GM21619 (cell line): ENCODE measurements at regions not wholly inside any gene's neighbourhood (a gene's known extent, or its start where the extent isn't known, plus 50 kb on each side); places are given as distances from the start of the nearest gene placed in this dataset.
"Not testable (repeated sequence)": the region's sequence is repeated elsewhere in the genome, so short reads cannot be mapped to it uniquely, and the experiment has no call there.

Source experiments
- ATAC-seq: cut with Tn5 transposase; IDR thresholded peaks from one replicate; pipeline ENCODE4 v1.9.1; 2021; ENCODE audit not compliant: unreplicated experiment

DNA sequence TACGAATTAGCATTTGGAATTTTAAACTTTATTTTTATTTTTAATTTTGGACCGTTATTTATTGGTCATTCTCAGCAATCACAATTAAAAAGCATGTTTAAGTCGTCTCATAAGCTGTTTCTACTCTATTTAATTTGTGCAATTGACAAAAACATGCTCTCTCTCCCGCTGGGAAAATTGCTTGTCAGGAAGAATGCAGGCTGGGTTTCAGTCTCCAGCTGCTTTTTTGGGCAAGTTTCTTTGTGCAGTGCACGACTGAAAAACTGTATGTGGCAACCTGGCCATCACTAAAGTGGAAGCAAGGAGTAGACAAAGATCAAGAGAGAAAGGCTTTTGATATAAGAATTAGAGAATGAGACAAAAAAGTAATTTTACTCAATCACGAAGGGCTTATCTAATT is 941.5 kb upstream of the MDGA2 start:
- no peak for ATAC-seq

DNA sequence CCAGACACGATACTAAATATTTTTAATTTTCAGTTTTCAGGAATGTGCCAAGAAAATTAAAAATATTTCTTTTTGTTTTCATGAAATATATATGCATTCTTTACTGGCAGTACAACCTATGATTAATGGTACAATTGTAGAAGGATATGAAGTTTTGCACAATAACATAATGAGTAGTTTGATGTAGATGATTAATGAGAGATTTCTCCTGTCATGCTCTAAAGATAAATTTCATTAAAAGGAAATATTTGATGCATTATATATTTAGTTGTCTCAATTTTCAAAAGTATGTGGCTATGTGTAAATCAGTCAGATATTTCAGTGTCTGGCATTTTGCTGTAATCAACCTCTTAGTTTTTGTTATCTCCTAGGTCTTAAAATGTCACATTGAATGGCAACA is 940.2 kb upstream of the MDGA2 start:
- no peak for ATAC-seq

DNA sequence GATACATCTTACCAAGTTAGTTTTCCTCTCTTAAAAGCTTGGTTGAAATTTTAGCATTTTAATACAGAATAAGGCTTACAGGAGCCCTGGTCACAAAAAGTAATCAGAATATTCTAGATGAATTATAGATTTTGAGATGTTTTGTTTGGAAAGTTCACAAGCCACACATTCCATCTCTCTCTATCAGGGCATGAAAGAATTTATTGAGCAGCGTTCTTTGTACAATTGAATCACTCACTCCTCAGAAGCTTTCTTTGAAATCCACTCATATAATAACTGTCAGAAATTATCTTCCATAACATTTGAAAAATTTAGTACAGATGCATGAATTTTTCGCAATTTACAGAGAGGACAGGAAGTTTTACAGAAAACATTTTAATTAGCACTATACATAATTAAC is 938.6 kb upstream of the MDGA2 start:
- ATAC-seq: no peak

DNA sequence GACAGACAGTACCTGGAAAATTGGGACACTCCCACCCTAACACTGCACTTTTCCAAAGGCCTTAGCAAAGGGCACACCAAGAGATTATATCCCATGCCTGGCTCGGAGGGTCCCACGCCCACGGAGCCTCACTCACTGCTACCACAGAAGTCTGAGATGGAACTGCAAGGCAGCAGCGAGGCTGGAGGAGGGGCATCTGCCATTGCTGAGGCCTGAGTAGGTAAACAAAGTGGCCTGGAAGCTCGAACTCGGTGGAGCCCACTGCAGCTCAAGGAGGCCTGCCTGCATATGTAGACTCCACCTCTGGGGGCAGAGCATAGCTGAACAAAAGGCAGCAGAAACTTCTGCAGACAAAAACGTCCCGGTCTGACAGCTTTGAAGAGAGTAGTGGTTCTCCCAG is 931.6 kb upstream of the MDGA2 start:
- ATAC-seq: not testable (repeated sequence)

GRCh38 chr14:48598458-48598857 is 923.1 kb upstream of the MDGA2 start:
- ATAC-seq: no peak

GRCh38 chr14:48586099-48586498 is 910.7 kb upstream of the MDGA2 start:
- no peak for ATAC-seq

- ATAC-seq: peak; percentile 80
Observed at GRCh38 chr14:48584031-48584430, 908.6 kb upstream of the MDGA2 start.

GRCh38 chr14:48582938-48583337 is 907.5 kb upstream of the MDGA2 start:
- peak; percentile 52 for ATAC-seq

GRCh38 chr14:48580692-48581091 is 905.3 kb upstream of the MDGA2 start:
- ATAC-seq: no peak

DNA sequence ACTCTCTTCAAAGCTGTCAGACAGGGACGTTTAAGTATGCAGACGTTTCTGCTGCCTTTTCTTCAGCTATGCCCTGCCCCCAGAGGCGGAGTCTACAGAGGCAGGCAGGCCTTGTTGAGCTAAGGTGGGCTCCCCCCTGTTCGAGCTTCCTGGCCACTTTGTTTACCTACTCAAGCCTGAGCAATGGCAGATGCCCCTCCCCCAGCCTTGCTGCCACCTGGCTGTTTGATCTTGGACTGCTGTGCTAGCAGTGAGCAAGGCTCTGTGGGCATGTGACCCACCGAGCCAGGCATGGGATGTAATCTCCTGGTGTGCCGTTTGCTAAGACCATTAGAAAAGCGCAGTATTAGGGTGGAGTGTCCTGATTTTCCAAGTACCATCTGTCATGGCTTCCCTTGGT is 900.4 kb upstream of the MDGA2 start:
- ATAC-seq: no peak

DNA sequence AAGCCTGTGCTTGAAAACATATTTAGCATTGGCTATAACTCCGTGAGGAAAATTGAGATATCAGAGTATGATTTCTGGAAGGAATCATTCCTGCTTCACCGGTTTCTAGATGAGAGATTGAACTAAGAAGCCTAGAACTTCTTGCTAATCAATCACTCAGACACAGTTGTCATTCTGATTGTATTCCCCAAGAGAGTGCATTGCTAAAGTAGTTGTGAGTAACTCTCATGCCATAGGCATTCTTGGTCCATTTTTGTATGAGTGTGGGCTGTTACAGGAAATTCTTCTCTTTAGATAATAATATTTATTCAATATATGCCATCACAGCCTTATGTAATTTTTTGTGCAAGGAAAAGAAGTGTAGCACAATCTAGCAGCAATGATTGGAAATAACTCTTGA is 893.3 kb upstream of the MDGA2 start:
- ATAC-seq: no peak

DNA sequence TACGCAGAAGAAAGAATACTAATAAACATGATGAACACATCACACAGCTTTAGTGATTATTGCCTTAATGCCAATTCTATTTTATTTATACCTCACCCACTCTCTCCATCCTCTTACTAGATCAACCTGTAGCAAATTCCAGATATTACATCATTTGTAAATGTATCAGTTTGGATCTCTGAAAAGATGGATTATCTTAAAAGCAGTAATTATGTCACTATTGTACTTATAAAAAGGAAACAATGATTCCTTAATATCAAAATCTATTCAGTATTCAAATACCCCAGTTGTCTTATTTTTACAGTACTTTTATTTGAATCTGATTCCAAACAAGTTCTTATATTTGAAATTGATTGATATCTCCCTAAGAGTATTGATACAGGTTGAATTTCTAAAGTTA is 892.8 kb upstream of the MDGA2 start:
- no peak for ATAC-seq

- ATAC-seq: no peak
Observed at GRCh38 chr14:48563489-48563888, 888.1 kb upstream of the MDGA2 start.

GRCh38 chr14:48561438-48561837 is 886.0 kb upstream of the MDGA2 start:
- not testable (repeated sequence) for ATAC-seq

- ATAC-seq: no peak
Observed at GRCh38 chr14:48560421-48560820, 885.0 kb upstream of the MDGA2 start.

DNA sequence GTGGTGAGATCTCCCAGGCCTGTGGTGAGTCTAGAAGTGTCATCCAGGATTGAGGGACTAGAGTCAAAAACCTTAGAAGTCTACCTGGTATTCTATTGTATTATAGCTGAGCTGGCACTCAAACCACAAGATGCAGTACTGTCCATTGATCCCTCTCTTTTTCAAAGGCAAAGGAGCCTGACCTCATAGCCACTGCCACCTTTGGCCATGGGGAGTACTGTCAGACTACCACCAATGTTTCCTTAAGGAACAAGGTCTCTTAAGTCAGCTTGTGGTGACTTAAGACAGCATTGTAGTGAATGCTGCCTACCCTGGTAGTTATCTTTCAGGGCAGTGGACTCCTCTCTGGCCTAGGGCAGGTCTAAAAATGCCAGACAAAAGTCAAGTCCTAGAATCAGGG is 878.0 kb upstream of the MDGA2 start:
- no peak for ATAC-seq

- ATAC-seq: no peak
Observed at GRCh38 chr14:48546996-48547395, 871.6 kb upstream of the MDGA2 start.

- ATAC-seq: no peak
Observed at GRCh38 chr14:48537600-48537999, 862.2 kb upstream of the MDGA2 start.

DNA sequence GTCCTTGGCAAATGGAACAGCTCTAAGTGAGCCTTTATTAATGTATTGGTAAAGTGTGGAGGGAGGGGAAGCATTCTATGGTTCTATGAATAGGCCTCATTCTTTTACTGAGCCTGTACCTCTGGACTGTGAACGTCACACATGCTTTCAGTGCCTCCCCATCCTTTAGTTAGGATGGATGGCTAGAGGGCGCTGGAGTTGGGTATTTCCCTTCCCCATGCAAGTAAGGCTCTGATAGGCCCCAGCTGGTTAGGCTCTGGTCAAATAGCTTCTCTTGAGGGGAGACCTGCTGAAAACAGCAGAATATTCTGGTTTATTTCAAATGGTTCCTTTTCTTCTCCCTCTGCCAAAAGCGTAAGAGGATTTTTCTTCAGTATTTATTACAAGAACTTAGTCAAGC is 860.9 kb upstream of the MDGA2 start:
- no peak for ATAC-seq

DNA sequence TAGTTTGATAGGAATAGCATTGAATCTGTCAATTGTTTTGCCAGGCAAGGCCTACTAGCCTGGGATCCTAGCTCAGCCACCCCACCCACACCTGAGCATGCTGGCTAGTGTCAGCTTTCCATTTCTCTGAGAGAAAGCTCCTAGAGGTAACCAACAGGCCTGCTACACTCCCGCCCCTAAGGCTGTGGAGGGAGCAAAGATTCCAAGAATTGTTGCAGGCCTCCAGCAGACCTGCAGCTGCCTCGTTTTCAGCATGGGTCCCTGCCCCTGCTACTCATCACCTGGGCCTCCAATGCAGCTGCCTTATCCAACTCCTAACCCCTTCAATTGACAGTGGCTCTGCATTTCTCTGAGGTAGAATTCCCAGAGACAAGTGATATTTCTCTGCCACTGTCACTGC is 852.4 kb upstream of the MDGA2 start:
- ATAC-seq: no peak

GRCh38 chr14:48526307-48526706 is 850.9 kb upstream of the MDGA2 start:
- no peak for ATAC-seq

GRCh38 chr14:48504921-48505320 is 829.5 kb upstream of the MDGA2 start:
- ATAC-seq: no peak

DNA sequence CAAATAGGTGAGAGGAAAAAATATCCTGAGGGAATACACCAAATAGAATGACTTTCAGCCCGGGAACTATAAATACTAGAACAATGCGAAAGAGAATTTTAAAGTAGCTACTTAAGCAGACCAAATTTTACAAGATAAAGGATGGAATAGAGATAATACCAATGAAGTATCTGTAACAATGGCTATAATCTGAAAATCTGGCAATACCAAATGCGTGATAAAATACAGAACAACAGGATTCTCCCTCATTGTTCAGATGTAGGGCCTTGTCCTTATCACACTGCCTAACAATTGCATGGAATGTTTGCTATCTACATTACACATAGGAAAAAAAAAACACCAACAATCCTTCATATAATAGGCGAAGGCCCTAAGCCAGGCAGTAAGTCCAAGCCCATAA is 815.4 kb upstream of the MDGA2 start:
- ATAC-seq: no peak

DNA sequence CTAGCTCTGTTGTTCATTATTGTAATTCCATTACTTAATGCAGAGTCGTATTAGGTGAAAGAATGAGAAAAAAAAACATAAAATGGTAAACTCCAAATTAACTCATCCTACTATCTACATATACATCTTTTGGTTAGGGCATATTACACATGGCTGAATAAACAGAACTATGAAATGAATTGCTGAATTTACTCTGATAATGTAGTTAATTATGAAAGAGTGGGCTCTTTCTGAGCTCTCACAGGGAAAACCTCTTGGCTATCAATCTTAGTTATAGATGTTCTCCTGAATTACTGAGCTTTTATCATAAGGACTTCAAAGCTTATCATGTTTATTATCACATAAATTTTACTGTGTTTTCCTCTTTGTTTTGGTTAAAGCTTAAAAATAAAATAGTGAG is 798.5 kb upstream of the MDGA2 start:
- ATAC-seq: no peak
